ENCODE measurements at regions not wholly inside any gene's neighbourhood (a gene's known extent, or its start where the extent isn't known, plus 50 kb on each side); places are given as distances from the start of the nearest gene placed in this dataset.

GRCh38 chr1:38269923-38270848 lies 223.6 kb upstream of the POU3F1 start:
- DNase-seq: no peak

GRCh38 chr1:38268226-38268625 lies 221.6 kb upstream of the POU3F1 start:
- DNase-seq: no peak

- DNase-seq: no peak
These were observed 220.7 kb upstream of the POU3F1 start for GRCh38 chr1:38267037-38268036.

- DNase-seq: no peak
These were observed 219.6 kb upstream of the POU3F1 start for GRCh38 chr1:38266197-38266520.

GRCh38 chr1:38265293-38266196 lies 219.0 kb upstream of the POU3F1 start:
- no peak for DNase-seq

GRCh38 chr1:38263438-38263837 lies 216.8 kb upstream of the POU3F1 start:
- DNase-seq: no peak

GRCh38 chr1:38261574-38261973 lies 215.0 kb upstream of the POU3F1 start:
- DNase-seq: no peak

GRCh38 chr1:38258085-38258627 lies 211.6 kb upstream of the POU3F1 start:
- DNase-seq: no peak

- DNase-seq: no peak
These were observed 210.8 kb upstream of the POU3F1 start for GRCh38 chr1:38257374-38257773.

GRCh38 chr1:38256072-38256471 lies 209.5 kb upstream of the POU3F1 start:
- no peak for DNase-seq

- no peak for DNase-seq
These were observed 206.7 kb upstream of the POU3F1 start for GRCh38 chr1:38253314-38253713.

GRCh38 chr1:38250356-38250755 lies 203.8 kb upstream of the POU3F1 start:
- DNase-seq: no peak

- DNase-seq: no peak
These were observed 202.4 kb upstream of the POU3F1 start for GRCh38 chr1:38249001-38249400.

GRCh38 chr1:38246955-38247952 lies 200.7 kb upstream of the POU3F1 start:
- no peak for DNase-seq

- DNase-seq: no peak
These were observed 197.7 kb upstream of the POU3F1 start for GRCh38 chr1:38244218-38244845.

GRCh38 chr1:38243106-38243505 lies 196.5 kb upstream of the POU3F1 start:
- DNase-seq: no peak

- DNase-seq: no peak
These were observed 195.9 kb upstream of the POU3F1 start for GRCh38 chr1:38242506-38242905.

- no peak for DNase-seq
These were observed 195.2 kb upstream of the POU3F1 start for GRCh38 chr1:38241594-38242334.
